Pancreas (tissue), 10 donors: ENCODE measurements at regions not wholly inside any gene's neighbourhood (a gene's known extent, or its start where the extent isn't known, plus 50 kb on each side); places are given as distances from the start of the nearest gene placed in this dataset.

ENCODE experiments used
- ATAC-seq, 4 donors: fragments of 200-7000 bp; cut with Tn5 transposase; one replicate each; pipeline versions ENCODE4 v1.8.0 to v1.9.1; 2020; ENCODE audit warnings: mild to moderate bottlenecking in 4 of 4, moderate library complexity in 4 of 4
- DNase-seq, 6 donors: peaks; one replicate each; pipeline ENCODE4 v3.0.0-alpha.2; 2020
- FAIRE-seq: peaks from 2 replicates; lab custom pipeline; 2012; peaks lifted over from hg19 to GRCh38; lab: Jason Lieb, UNC
- H3K27ac ChIP-seq, 4 donors: fragments of 200-600 bp; sonication (generic); 1 replicate in 3 of 4; 2 replicates in 1 of 4; pipeline versions ENCODE4 v1.5.0 to v1.8.0; 2020
- H3K27me3 ChIP-seq, 4 donors: fragments of 200-600 bp; one replicate each; pipeline ENCODE4 v1.8.0; 2021
- H3K36me3 ChIP-seq, 3 donors: fragments of 200-600 bp; sonication (generic) in 1 of 3; one replicate each; pipeline versions ENCODE4 v1.5.0 to v1.8.0; 2020 to 2021
- H3K4me1 ChIP-seq, 3 donors: fragments of 200-600 bp; one replicate each; pipeline ENCODE4 v1.8.0; 2021
- H3K4me3 ChIP-seq, 4 donors: fragments of 200-600 bp; sonication (generic) in 2 of 4; one replicate each; pipeline versions ENCODE4 v1.5.0 to v1.8.0; 2020 to 2021
- H3K9me3 ChIP-seq, 4 donors: fragments of 200-600 bp; one replicate each; pipeline ENCODE4 v1.8.0; 2021
- WGBS, 2 donors: extraction: QIAGEN DNeasy Blood & Tissue Kit; methylation state at CpG; one replicate each; pipeline ENCODE4 v1.1.7; 2013; 5-methylcytosine and 5-hydroxymethylcytosine counted together
- intact Hi-C, 3 donors: fragments of 100-400 bp; cut with DNase I; formaldehyde crosslinking; loops; one replicate each; pipeline versions ENCODE4 v1.11.1 to v1.14.2; 2022
- TF ChIP-seq, protein P1 (sequence below), 4 donors: fragments of 200-600 bp; sonication (generic) in 3 of 4; IDR thresholded peaks; one replicate each; pipeline versions ENCODE4 v1.5.0 to v1.8.0; 2021; ENCODE audit warnings: antibody characterized with exemption in 4 of 4
- donor health status: healthy with polysubstance abuse.
- donor health status: DM: no; HTN: no; CAD: no; lungs with moderate emphysema.
- donor health status: DM: no; HTN: no; CAD: no.
- donor health status: control.
- donor health status: control.
- donor health status: Bipolar disorder and iron deficiency.
- donor health status: DM: yes; HTN: yes; CAD: no.
- donor health status: DM: no; HTN: no; CAD: no.
- donor health status: DM: no; HTN: no; CAD: no.
- donor health status: DM: yes; HTN: yes; CAD: no.

DNA sequence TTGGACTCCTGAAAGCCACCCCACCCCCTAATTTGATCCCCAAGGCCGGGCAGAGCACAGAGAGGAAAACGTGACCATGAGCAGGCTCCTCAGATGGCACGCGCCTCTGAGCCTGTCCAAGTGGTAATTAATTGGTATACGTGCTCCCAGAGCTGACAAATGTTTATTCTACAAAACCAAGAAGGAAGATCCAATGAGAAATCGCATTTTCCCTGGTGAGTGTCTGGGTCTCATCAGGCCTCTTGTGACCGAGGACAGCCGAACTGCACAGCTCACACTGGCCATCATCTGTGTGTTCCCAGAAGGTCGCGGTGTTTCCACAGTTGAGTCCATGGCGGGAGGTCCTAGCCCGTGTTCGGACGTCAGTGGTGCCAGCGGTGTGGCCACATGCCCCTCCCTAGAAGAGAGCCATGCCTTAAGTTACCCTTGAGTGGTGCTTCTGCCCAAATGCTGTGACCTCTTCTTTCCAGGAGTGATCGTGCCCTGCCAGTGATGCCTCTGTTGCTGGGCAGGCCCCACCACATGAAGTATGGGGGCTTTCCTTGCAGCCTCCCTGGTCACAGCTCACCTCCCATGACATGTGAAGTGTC lies 317.5 kb upstream of the RTL1 start:
- Histone ChIP-seq H3K4me1 (no peaks in the 10 kb centered on the region), H3K36me3 (no peaks in the 10 kb centered on the region), H3K4me3 (no peak overlapping the region), H3K9me3 (no peaks in the 10 kb centered on the region), H3K27ac (no peak overlapping the region), H3K27me3 (no peaks in the 10 kb centered on the region)
- 75 to 78% methylated on average over 16 of the region's 16 CpGs for WGBS, 2 donors
- FAIRE-seq (no peak), DNase-seq (no peak), ATAC-seq (no peak)
- intact Hi-C loops = no loop called here
- TF ChIP-seq, protein P1, sequence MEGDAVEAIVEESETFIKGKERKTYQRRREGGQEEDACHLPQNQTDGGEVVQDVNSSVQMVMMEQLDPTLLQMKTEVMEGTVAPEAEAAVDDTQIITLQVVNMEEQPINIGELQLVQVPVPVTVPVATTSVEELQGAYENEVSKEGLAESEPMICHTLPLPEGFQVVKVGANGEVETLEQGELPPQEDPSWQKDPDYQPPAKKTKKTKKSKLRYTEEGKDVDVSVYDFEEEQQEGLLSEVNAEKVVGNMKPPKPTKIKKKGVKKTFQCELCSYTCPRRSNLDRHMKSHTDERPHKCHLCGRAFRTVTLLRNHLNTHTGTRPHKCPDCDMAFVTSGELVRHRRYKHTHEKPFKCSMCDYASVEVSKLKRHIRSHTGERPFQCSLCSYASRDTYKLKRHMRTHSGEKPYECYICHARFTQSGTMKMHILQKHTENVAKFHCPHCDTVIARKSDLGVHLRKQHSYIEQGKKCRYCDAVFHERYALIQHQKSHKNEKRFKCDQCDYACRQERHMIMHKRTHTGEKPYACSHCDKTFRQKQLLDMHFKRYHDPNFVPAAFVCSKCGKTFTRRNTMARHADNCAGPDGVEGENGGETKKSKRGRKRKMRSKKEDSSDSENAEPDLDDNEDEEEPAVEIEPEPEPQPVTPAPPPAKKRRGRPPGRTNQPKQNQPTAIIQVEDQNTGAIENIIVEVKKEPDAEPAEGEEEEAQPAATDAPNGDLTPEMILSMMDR (IDR thresholded peaks at IDR 0.05) = no peak

DNA sequence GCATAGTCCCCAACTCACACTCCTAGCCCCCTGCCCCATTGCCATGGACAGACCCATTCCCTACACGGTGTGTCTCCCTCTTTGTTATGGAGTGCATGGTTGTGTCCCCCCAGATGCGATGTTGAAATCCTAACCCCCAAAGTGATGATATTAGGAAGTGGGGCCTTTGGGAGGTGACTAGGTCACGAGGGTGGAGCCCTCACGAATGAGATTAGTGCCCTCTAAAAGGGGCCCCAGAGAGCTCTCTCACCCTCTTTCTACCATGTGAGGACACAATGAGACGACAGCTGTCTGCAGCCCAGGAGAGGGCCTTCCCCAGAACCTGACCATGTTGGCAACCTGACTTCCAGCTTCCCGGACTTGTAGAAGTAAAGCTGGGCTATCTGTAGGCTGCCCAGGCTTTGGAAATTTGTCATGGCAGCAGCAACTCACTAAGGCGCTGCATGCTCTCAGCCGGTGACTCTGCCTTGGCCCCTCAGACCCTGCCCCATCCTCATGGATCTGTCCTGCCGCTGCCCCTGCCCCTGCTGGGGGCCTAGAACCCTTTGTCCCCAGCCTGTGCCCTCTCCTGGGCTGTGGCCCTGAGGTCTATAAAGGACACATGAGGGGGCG lies 318.1 kb upstream of the RTL1 start:
- ATAC-seq (no peak), DNase-seq (peak in 1 of 6 donors; percentile 40), FAIRE-seq (no peak)
- H3K36me3 ChIP-seq = no peaks in the 10 kb centered on the region
- no peak overlapping the region for H3K4me3 ChIP-seq
- intact Hi-C loops = no loop called here
- H3K9me3 ChIP-seq = no peaks in the 10 kb centered on the region
- 87 to 88% methylated on average over 10 of the region's 10 CpGs for WGBS, 2 donors
- TF ChIP-seq, protein P1 (IDR thresholded peaks at IDR 0.05) = no peak
- no peak overlapping the region for H3K27ac ChIP-seq
- H3K4me1 ChIP-seq = no peaks in the 10 kb centered on the region
- no peaks in the 10 kb centered on the region for H3K27me3 ChIP-seq

DNA sequence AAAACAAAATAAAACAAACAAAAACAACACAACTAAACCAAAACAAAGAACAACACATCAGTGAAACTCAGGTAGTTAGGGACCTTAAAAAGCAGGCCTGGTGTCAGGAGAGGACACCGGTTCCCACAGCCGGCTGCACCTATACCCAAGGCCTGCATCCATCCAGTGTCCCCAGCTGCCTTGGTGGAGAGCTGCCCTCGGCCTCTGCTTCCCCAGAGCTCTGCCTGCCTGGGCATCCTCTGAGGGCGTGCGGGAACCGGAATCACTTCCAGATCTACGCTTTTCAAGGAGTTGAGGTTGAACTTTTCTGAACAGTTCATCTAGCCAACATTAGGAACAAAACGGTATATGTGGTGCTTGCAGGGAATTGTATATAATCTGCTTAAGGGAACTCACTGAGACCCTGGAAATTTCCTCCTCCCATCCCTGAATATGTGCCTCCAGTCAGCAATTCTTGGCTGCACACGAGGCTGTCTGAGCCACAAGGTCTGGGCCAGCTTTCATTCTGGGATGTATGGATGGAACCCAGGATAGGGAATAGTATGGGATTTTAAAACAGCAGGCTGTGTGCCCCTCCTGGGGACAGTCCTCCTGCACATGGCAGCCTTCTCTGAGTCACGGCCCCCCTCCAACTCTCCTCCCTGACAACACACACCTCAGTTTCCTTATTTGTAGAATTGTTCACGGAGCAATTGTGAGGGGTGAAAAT lies 319.0 kb upstream of the RTL1 start:
- Histone ChIP-seq H3K9me3 (no peaks in the 10 kb centered on the region), H3K36me3 (no peaks in the 10 kb centered on the region), H3K27me3 (no peaks in the 10 kb centered on the region), H3K27ac (no peak overlapping the region), H3K4me3 (no peak overlapping the region), H3K4me1 (no peaks in the 10 kb centered on the region)
- 79 to 89% methylated on average over 11 of the region's 11 CpGs for WGBS, 2 donors
- ATAC-seq (no peak), FAIRE-seq (no peak), DNase-seq (no peak)
- intact Hi-C loops = no loop called here
- TF ChIP-seq, protein P1 (IDR thresholded peaks at IDR 0.05) = no peak

DNA sequence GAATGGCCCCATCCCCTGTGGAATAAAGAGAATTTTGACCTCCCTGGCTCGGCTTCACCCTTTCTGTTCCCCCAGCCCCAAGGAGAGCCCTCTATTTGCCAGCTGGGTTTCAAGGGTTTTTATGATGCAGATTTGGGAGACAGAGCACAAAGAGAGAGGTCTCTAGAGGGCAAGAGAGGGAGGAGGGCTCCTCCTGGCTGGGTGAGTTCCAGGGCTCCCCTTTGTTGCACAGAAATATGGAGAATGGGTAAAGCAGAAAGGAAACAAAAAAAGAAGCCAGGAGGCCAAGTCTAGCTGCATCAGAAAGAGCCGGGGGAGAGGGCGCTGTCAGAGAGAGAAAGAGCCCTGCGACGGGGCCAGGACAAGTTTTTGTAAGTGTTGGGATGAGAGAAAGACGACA lies 319.6 kb upstream of the RTL1 start:
- no peaks in the 10 kb centered on the region for H3K27me3 ChIP-seq
- H3K4me3 ChIP-seq = no peak overlapping the region
- FAIRE-seq (no peak), DNase-seq (no peak), ATAC-seq (no peak)
- H3K27ac ChIP-seq = no peak overlapping the region
- no peaks in the 10 kb centered on the region for H3K36me3 ChIP-seq
- intact Hi-C loops = no loop called here
- H3K4me1 ChIP-seq = no peaks in the 10 kb centered on the region
- TF ChIP-seq, protein P1 (IDR thresholded peaks at IDR 0.05) = no peak
- H3K9me3 ChIP-seq = no peaks in the 10 kb centered on the region
- WGBS, 2 donors = 76 to 80% methylated on average over 6 of the region's 6 CpGs
